Esophagus squamous epithelium (tissue), 5 donors: ENCODE measurements at regions not wholly inside any gene's neighbourhood (a gene's known extent, or its start where the extent isn't known, plus 50 kb on each side); places are given as distances from the start of the nearest gene placed in this dataset.
"Not testable (repeated sequence)": the region's sequence is repeated elsewhere in the genome, so short reads cannot be mapped to it uniquely, and the experiment has no call there.

ENCODE experiments used
- DNase-seq: peaks from one replicate; lab custom pipeline; 2025; lab: John Stamatoyannopoulos, UW
- H3K27ac ChIP-seq, 4 donors: fragments of 200-600 bp; sonication (generic); one replicate each; pipeline ENCODE4 v1.5.1; 2016 to 2019; ENCODE audit warnings: mild to moderate bottlenecking in 1 of 4
- H3K27me3 ChIP-seq, 4 donors: fragments of 200-600 bp; sonication (generic); 1 replicate in 3 of 4; 2 replicates in 1 of 4; pipeline versions ENCODE4 v1.5.1 to v1.6.0; 2017 to 2021; ENCODE audit warnings: antibody characterized with exemption in 1 of 4
- H3K36me3 ChIP-seq, 3 donors: fragments of 200-600 bp; sonication (generic); one replicate each; pipeline ENCODE4 v1.5.1; 2016 to 2019
- H3K4me1 ChIP-seq, 3 donors: fragments of 200-600 bp; sonication (generic); one replicate each; pipeline ENCODE4 v1.5.1; 2017 to 2019
- H3K4me3 ChIP-seq, 4 donors: fragments of 200-600 bp; sonication (generic); 1 replicate in 3 of 4; 2 replicates in 1 of 4; pipeline ENCODE4 v1.5.1; 2016 to 2019; ENCODE audit warnings: mild to moderate bottlenecking in 2 of 4, moderate library complexity in 1 of 4
- H3K9me3 ChIP-seq, 3 donors: fragments of 200-600 bp; sonication (generic); one replicate each; pipeline ENCODE4 v1.5.1; 2016 to 2019
- CTCF ChIP-seq, 6 experiments: fragments of 450-650 bp in 4 of 6; fragments of 200-600 bp in 2 of 6; sonication (generic) in 2 of 6; IDR thresholded peaks; one replicate each; pipeline ENCODE4 v1.5.1; 2016 to 2019; ENCODE audit warnings: antibody characterized with exemption in 6 of 6, mild to moderate bottlenecking in 4 of 6, moderate library complexity in 4 of 6
- POLR2A ChIP-seq, 4 donors: fragments of 450-650 bp; IDR thresholded peaks; one replicate each; pipeline ENCODE4 v1.6.1; 2017; ENCODE audit warnings: antibody characterized with exemption in 4 of 4, mild to moderate bottlenecking in 4 of 4, moderate library complexity in 3 of 4
- WGBS, 2 donors: methylation state at CpG; one replicate each; pipeline ENCODE4 v1.1.5; 2018; 5-methylcytosine and 5-hydroxymethylcytosine counted together
- intact Hi-C: fragments of 100-400 bp; cut with DNase I; formaldehyde crosslinking; loops from one replicate; pipeline ENCODE4 v1.15.0; 2022
- small RNA-seq, 4 donors: library from RNA; depleted of rRNA; stranded (forward); fragments of <200 nt; gene quantifications; one replicate each; pipeline ENCODE3, GENCODE V24; 2016
- donor health status: DM: yes; HTN: yes; CAD: no.

- Histone ChIP-seq H3K36me3 (no peaks in the 10 kb centered on the region), H3K4me1 (no peaks in the 10 kb centered on the region), H3K9me3 (no peaks in the 10 kb centered on the region), H3K4me3 (no peak overlapping the region), H3K27me3 (no peaks in the 10 kb centered on the region), H3K27ac (no peak overlapping the region)
- no peak for DNase-seq
- WGBS, 2 donors, result 57 to 60% methylated on average over 9 to 10 of the region's 12 CpGs
- intact Hi-C loops, result no loop called here
- TF ChIP-seq POLR2A (IDR thresholded peaks at IDR 0.05), result no peak
- peak in 5 of 6 experiments; percentile 23 to 67 (median 41) for TF ChIP-seq CTCF (IDR thresholded peaks at IDR 0.05)
Observed at GRCh38 chr17:20944014-20944865, 98.6 kb downstream of the USP22 start.

GRCh38 chr17:20947708-20948107 lies 95.1 kb downstream of the USP22 start:
- 86 to 91% methylated on average over 5 of the region's 5 CpGs for WGBS, 2 donors
- H3K36me3 ChIP-seq, H3K9me3 ChIP-seq, H3K27me3 ChIP-seq, H3K27ac ChIP-seq, DNase-seq, H3K4me1 ChIP-seq, H3K4me3 ChIP-seq, intact Hi-C loops: not testable (repeated sequence)

GRCh38 chr17:20948984-20949777 lies 93.6 kb downstream of the USP22 start:
- no peak overlapping the region for H3K4me3 ChIP-seq
- DNase-seq, result no peak
- H3K27ac ChIP-seq, result no peak overlapping the region
- WGBS, 2 donors, result 63 to 69% methylated on average over 8 to 10 of the region's 10 CpGs
- no peaks in the 10 kb centered on the region for H3K27me3 ChIP-seq
- H3K4me1 ChIP-seq, result no peaks in the 10 kb centered on the region
- H3K9me3 ChIP-seq, result no peaks in the 10 kb centered on the region
- intact Hi-C loops, result no loop called here
- H3K36me3 ChIP-seq, result no peaks in the 10 kb centered on the region
- no peak for TF ChIP-seq POLR2A (IDR thresholded peaks at IDR 0.05)
- TF ChIP-seq CTCF (IDR thresholded peaks at IDR 0.05), result no peak

Small RNA genes in the stretch of these regions (small RNA-seq; reads per million reads assigned to genes)
- 0 reads per million in 4 donors for gene AC087499.6
- 0 reads per million in 4 donors for gene RNU6-1178P
